GM18526 (cell line): ENCODE measurements at regions not wholly inside any gene's neighbourhood (a gene's known extent, or its start where the extent isn't known, plus 50 kb on each side); places are given as distances from the start of the nearest gene placed in this dataset.

Source experiments
- POLR2A ChIP-seq: IDR thresholded peaks from 3 replicates; pipeline ENCODE4 v1.6.1; 2011; ENCODE audit not compliant: insufficient read length; ENCODE audit errors: extremely low read depth

DNA sequence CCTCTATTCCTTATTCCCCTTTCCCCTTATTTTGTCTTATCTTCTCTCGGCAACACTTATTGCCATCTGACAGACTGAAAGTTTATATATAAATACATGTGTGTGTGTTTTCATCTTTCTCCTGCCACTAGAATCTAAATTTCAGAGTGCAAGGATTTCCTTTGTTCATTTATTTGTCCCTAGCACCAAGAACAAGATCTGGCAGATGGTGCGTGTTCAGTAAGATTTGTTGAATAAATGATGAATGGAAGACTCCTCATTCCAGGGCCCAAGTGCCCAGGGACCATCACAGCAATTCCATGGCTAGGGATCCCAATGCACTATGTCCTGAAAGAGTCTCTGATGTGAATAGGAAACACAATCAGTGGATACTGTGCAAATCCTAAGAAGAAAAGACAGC, 97.9 kb upstream of the EEA1 start:
- no peak for TF ChIP-seq POLR2A

- no peak for TF ChIP-seq POLR2A
Observed at GRCh38 chr12:93029091-93029490, 100.0 kb upstream of the EEA1 start.

DNA sequence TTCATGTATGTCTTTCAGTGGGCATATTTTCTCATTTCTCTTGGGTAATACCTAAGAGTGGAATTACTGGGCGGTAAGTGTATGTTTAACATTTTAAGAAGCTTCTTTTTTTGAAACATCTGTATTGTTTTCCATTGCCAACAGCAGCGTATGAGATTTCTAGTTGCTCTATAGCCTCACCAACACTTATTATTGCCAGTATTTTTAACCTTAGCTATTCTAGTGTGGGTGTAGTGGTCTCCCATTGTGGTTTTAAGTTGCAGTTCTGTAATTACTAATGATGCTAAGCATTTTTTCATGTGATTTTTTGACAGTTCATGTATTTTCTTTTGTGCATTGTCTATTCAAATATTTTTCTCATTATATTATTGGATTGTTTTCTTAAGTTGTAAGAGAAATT, 101.9 kb upstream of the EEA1 start:
- TF ChIP-seq POLR2A = no peak

DNA sequence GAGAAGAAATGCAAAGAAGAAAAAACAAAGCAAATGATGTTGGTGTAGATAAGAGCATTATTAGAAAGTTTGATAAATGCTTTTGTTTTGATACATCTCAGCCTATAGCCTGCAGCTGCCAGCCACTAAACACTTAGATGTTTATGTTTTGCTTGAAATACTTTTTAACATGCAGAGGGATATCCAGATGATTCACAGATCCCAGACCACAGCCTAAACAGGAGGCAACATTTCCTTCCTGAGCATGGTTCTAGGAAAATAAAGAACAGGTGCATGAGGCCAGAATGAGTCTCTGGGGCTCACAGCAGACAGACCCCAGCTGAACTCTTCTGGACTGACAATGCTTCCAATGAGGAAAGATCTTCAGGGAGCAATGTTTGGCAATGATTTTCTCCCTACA, 103.7 kb upstream of the EEA1 start:
- no peak for TF ChIP-seq POLR2A

DNA sequence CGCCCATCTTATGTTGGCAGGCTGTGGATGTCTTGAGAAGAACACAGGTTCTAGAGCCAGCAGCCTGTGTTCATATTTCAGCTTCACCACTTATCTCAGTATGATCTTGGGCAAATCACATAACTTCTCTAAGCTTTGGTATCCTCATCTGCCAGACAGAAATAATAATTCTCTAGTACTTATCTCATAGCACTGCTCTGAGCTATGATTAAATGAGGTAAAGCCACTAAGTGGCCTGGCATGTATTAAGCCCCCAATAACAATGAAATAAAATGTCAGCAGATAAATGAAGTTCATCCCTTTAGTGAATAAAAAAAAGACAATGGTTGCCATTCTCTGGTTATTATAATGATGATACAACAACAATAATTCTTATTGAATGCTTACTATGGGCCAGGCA, 104.9 kb upstream of the EEA1 start:
- no peak for TF ChIP-seq POLR2A

DNA sequence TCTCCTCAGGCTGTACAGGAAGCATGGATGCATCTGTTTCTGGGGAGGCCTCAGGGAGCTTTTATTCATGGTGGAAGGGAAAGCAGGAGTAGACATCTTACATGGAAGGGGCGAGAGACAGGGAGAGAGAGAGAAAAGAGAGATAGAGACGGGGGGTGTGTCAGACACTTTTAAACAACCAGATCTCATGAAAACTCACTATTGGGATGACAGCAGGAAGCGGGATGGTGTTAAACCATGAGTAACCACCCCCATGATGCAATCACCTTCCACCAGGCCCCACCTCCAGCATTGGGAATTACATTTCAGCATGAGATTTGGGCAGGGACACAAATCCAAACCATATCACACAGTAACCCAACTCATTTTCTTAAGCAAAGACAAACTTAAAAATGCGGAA, 110.0 kb upstream of the EEA1 start:
- no peak for TF ChIP-seq POLR2A

- no peak for TF ChIP-seq POLR2A
Observed at GRCh38 chr12:93039930-93040329, 110.8 kb upstream of the EEA1 start.

- no peak for TF ChIP-seq POLR2A
Observed at GRCh38 chr12:93040367-93040766, 111.3 kb upstream of the EEA1 start.

GRCh38 chr12:93041416-93041815, 112.3 kb upstream of the EEA1 start:
- no peak for TF ChIP-seq POLR2A

DNA sequence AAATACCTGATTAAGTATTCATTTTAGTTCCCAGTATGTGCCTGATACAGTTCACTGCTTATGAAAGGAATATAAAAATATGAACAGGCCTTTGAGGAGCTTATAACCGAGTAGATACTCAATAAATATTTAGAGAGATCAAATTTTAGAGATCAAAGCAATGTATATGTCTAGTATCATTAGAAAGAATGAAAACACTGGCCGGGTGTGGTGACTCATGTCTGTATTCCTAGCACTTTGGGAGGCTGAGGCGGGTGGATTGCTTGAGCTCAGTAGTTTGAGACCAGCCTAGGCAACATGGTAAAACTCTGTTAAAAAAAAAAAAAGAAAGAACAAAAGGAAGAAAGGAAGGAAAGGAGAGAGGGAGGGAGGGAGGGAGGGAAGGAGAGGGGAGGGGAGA, 113.2 kb upstream of the EEA1 start:
- TF ChIP-seq POLR2A = no peak

GRCh38 chr12:93042684-93043083, 113.6 kb upstream of the EEA1 start:
- TF ChIP-seq POLR2A = no peak

DNA sequence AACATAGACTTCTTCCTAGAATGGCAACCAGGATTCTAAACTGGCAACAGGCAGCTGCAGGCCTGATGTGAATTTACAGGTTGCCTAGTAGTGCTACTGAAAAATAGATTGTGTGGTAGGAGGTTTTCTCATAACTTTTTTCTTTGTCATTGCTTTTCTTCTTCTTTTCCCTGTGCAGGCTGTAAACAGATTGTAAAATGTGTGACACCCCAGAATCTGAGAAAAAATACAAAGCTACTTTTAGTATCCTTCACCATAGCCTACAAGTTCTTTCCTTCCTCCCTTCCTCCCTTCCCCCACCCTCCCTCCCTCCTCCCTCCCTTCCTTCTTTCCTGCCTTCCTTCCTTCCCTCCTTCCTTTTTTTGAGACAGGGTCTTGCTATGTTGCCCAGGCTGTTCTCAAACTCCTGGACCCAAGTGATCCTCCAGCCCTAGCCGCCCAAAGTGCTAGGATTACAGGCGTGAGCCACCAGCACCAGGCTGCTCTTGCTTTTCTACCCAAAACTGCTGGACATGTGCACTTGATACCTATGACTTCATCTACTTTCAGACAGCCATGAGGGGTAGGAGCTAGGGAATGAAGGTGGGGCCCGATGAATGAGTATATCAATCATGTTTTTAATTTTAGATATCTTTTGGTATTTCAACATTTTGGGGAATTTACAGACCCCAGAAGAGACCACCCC, 114.2 kb upstream of the EEA1 start:
- TF ChIP-seq POLR2A = no peak

GRCh38 chr12:93043877-93044209, 114.7 kb upstream of the EEA1 start:
- TF ChIP-seq POLR2A = no peak

GRCh38 chr12:93047118-93047517, 118.0 kb upstream of the EEA1 start:
- TF ChIP-seq POLR2A = no peak

DNA sequence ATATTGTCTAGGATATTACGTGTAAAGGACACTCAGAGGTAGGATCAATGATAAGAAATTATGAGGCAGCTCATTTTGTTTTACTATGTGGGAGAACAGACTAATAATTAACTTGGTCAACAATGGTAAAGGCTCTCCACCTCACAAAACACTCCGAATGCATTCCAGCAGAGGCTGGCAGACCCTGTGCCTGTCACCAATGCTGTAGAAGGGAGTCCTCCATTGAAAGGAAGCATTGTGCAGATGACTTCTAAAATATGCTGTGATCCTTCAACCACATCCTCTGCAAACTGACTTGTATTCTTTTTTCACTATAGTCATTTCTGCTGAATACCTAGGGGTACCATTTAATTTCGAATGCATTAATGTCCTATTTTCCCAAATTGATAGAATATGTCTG, 119.6 kb upstream of the EEA1 start:
- no peak for TF ChIP-seq POLR2A

DNA sequence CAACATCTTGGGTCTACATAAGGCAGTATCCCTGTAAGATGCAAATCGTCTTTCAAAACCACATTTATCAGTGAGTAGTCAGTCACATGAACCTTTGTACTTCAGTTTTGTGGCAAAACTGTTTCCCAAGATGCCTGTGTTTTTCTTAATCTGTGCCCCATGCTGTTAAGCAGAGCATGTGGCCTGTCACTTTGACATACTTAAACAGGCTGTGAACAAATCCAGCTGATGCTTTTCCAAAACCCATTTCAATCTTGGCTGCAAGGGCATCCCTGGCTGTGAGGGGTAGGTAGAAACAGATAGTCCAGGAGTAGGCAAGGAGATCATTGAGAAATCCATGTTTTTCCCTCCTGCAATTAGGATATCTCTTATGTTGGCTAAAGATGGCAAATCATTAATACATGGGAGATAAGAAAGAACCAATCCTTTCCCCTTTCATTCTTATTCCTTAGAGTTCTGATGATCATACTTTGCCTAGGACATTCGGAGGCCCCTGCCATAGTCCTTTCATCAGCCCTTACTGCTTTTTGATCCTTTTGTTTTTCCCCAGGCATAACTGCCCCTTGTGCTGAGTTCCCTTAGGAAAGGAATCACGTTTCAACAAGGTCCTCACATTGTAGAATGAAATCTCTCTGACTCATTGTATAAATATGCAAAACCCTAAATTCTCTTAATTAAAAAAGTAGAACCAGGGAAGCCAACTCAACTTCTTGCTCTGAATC, 121.1 kb upstream of the EEA1 start:
- no peak for TF ChIP-seq POLR2A

- no peak for TF ChIP-seq POLR2A
Observed at GRCh38 chr12:93050748-93051081, 121.6 kb upstream of the EEA1 start.
